GM12872 (cell line): ENCODE measurements at regions not wholly inside any gene's neighbourhood (a gene's known extent, or its start where the extent isn't known, plus 50 kb on each side); places are given as distances from the start of the nearest gene placed in this dataset.

Source experiments
- TF ChIP-seq, protein P1 (sequence below): IDR thresholded peaks from 3 replicates; pipeline ENCODE4 v1.5.1; 2011; ENCODE audit warnings: low read depth, mild to moderate bottlenecking, low read length, moderate library complexity; ENCODE audit not compliant: insufficient read depth

DNA sequence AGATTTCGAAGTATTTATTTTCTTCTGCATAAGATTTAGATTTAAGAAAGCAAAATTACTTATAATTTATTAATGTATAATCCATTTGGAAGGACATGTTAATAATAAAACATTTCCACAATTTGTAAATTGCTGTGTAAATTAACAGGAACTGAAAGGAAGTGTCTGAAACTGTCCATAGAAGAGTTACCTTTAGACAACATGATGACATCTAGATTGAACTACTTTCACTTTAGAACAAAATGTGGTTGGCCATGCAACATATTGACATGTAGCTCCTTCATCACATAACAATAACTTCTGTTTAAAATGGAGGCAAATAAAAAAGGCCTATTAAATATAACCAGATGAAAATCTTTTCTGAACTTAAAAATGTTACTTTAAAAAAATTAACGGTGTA, 1849.5 kb upstream of the ACO1 start:
- TF ChIP-seq, protein P1, sequence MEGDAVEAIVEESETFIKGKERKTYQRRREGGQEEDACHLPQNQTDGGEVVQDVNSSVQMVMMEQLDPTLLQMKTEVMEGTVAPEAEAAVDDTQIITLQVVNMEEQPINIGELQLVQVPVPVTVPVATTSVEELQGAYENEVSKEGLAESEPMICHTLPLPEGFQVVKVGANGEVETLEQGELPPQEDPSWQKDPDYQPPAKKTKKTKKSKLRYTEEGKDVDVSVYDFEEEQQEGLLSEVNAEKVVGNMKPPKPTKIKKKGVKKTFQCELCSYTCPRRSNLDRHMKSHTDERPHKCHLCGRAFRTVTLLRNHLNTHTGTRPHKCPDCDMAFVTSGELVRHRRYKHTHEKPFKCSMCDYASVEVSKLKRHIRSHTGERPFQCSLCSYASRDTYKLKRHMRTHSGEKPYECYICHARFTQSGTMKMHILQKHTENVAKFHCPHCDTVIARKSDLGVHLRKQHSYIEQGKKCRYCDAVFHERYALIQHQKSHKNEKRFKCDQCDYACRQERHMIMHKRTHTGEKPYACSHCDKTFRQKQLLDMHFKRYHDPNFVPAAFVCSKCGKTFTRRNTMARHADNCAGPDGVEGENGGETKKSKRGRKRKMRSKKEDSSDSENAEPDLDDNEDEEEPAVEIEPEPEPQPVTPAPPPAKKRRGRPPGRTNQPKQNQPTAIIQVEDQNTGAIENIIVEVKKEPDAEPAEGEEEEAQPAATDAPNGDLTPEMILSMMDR, result no peak

DNA sequence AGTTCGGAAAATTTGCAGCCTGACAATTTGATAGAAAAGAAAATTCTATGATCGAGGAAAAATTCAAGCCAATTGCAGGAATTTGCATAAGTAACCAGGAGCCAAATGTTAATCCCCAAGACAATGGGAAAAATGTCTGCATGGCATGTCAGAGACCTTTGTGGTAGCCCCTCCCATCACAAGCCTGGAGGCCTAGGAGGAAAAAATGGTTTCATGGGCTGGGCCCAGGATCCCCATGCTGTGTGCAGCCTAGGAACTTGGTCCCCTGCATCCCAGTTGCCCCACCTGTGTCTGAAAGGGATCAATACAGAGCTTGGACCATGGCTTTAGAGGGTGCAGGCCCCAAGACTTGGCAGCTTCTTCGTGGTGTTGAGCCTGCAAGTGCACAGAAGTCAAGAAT, 1847.9 kb upstream of the ACO1 start:
- TF ChIP-seq, protein P1, result no peak

DNA sequence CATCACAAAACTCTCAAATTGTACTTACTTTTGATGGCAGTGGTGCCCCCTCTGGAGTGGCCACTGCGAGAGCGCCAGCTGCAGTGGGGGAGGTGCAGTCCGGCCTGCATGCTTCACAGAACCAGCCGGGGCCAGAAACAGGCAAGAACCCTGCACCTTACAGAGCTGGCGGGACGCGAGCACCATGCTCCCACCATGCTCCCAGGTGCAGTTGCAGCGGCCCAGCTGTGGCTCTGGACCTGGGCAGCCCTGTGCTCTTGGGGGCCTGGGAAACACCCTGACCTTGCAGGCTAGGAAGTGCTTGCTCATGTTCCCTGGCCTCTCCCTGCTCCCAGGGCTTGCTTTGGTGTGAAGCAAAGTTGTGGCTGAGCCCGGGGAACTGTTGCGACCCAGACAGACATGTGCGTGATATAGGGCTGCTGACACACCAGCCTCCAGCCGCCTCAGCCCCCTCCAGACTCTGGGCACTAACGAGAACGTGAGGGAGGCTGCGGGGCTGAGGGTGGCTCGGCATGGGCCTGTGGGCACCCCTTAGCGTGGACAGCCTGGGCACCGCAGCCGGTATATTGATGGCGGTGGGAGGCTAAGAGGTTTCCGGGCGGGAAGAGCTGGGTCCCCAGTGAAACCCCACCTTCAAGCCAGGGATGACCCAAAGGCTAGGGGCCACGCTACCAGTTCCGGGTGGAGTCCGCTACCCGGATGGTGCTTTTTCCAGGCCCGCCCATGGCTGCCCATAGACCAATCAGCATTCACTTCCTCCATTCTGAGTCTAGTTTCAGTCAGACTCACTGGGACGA, 1809.9 kb upstream of the ACO1 start:
- TF ChIP-seq, protein P1, result no peak

DNA sequence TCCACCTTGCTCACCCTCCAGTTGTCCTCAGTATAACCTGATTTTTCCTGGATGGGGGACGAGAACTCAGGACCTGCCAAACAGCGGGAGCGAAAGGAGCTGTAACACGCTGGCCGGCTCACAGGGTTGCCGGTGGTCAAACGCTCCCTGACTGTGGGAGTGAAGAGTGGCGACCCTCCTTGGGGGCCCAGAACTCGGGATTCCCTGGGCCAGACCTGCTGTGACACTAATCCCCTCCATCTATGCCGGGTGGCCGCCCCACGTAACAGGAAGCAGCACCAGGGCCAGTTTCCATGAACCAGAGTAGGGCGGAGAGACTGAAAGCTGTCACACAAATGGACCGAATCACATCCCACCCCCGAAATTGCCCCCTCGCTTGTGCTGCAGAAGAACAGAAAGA, 1809.2 kb upstream of the ACO1 start:
- TF ChIP-seq, protein P1, result no peak

DNA sequence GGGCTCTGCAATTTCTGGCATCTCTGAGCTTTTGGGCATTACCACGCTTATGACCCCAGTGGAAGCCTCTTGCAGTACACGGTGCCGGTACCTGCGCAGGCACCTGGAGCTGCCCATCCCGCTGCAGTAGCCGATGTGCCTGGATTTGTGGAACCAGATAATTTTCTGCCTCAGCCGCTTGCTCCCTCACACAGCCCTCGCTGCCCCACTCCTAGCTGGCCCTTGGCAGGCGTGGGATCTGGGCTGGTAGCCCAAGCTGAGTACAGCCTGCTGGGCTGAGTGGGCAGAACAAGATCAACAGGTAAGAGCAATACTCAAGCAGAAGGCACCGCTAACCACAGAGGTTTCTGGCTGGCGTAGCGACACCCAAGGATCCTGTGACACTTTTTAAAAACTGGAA, 1808.8 kb upstream of the ACO1 start:
- TF ChIP-seq, protein P1, result no peak

DNA sequence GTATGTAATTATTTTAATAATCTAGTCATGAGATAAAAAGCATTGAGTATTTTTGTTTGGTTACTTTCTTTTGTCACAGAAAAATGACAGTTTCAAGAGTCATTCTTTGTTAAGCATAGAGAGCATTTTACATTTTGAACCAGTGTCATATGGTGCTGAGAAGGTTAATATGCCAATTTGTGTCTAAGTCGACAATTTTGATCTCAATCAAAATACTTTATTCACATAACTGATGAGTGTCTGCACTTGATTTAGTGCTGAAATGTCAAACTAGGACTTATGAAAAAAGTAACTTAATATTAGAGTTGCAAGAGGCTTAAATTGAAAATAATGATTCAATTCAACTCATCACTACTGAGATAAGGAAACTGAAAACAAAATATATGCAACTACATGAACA, 1804.6 kb upstream of the ACO1 start:
- TF ChIP-seq, protein P1, result no peak

DNA sequence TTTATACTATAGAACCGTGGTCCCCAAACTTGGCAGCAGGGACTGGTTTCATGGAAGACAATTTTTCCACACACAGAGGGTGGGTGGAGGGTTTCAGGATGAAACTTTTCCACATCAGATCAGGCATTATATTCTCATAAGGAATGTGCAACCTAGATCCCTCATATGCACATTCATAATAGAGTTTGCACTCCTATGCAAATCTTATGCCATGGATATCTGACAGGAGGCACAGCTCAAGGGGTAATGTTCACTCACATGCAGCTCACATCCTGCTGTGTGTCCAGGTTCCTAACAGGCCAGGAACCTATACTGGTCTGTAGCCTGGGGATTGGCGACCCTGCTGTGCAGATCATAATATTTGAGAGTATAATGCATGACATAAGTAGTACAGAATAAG, 1802.2 kb upstream of the ACO1 start:
- TF ChIP-seq, protein P1, result no peak

DNA sequence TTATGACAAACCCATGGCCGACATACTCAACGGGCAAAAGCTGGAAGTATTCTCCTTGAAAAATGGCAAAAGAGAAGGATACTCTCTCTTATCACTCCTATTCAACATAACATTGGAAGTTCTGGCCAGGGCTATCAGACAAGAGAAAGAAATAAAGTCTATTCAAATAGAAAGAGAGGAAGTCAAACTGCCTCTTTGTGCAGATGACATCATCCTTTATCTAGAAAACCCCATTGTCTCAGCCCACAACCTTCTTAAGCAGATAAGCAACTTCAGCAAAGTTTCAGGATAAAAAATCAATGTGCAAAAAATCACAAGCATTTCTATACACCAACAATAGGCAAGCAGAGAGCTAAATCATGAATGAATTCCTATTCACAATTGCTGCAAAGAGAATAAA, 1799.9 kb upstream of the ACO1 start:
- TF ChIP-seq, protein P1, result no peak
